PC-3 (cell line): ENCODE measurements at regions not wholly inside any gene's neighbourhood (a gene's known extent, or its start where the extent isn't known, plus 50 kb on each side); places are given as distances from the start of the nearest gene placed in this dataset.

Source experiments
- EZH2 ChIP-seq: fragments of 300-600 bp; sonication (generic); IDR thresholded peaks from one replicate; pipeline ENCODE4 v1.6.1; 2017; ENCODE audit warnings: antibody characterized with exemption, mild to moderate bottlenecking, low read length; ENCODE audit not compliant: unreplicated experiment
- TF ChIP-seq, protein P1 (sequence below): fragments of 300-600 bp; sonication (generic); conservative IDR thresholded peaks from 2 replicates; pipeline ENCODE4 v1.5.1; 2017; ENCODE audit warnings: antibody characterized with exemption, low read depth, mild to moderate bottlenecking, low read length

DNA sequence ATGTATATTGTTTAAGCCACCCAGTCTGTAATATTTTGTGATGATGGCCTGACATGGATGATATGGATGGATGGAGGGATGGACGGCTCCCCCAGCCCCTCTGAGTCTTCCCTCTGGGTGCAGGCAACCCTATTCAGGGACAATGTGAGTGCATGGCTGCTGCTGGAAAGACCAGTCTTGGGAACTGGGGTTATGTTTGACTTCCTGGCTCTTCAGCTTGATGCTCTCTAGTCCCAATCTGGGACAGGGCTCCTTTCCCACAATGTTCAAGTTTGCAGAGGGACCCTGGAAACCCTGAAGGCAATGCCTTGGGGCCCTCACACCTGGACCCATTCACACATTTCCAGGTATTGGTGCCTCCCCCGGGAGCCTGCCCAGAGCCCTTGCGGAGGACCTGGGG lies 52.3 kb upstream of the RET start:
- TF ChIP-seq, protein P1, sequence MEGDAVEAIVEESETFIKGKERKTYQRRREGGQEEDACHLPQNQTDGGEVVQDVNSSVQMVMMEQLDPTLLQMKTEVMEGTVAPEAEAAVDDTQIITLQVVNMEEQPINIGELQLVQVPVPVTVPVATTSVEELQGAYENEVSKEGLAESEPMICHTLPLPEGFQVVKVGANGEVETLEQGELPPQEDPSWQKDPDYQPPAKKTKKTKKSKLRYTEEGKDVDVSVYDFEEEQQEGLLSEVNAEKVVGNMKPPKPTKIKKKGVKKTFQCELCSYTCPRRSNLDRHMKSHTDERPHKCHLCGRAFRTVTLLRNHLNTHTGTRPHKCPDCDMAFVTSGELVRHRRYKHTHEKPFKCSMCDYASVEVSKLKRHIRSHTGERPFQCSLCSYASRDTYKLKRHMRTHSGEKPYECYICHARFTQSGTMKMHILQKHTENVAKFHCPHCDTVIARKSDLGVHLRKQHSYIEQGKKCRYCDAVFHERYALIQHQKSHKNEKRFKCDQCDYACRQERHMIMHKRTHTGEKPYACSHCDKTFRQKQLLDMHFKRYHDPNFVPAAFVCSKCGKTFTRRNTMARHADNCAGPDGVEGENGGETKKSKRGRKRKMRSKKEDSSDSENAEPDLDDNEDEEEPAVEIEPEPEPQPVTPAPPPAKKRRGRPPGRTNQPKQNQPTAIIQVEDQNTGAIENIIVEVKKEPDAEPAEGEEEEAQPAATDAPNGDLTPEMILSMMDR = no peak
- no peak for TF ChIP-seq EZH2
